Breast epithelium (tissue), 4 donors: ENCODE measurements at regions not wholly inside any gene's neighbourhood (a gene's known extent, or its start where the extent isn't known, plus 50 kb on each side); places are given as distances from the start of the nearest gene placed in this dataset.

Experiments used
- DNase-seq, 2 donors: peaks; one replicate each; pipeline ENCODE4 v3.0.0-alpha.2; 2019; ENCODE audit warnings: low spot score in 2 of 2
- H3K27ac ChIP-seq, 2 donors: fragments of 200-600 bp; sonication (generic) in 1 of 2; one replicate each; pipeline ENCODE4 v1.5.1; 2016 to 2019; ENCODE audit warnings: mild to moderate bottlenecking in 1 of 2
- H3K27me3 ChIP-seq, 2 donors: fragments of 200-600 bp; sonication (generic) in 1 of 2; one replicate each; pipeline versions ENCODE4 v1.5.1 to v1.6.0; 2017 to 2019; ENCODE audit warnings: control low read depth in 1 of 2, mild to moderate bottlenecking in 1 of 2
- H3K36me3 ChIP-seq: fragments of 200-600 bp; one replicate; pipeline ENCODE4 v1.5.1; 2019
- H3K4me1 ChIP-seq, 2 donors: fragments of 200-600 bp; sonication (generic); one replicate each; pipeline ENCODE4 v1.5.1; 2016 to 2019; ENCODE audit warnings: control low read depth in 1 of 2
- H3K4me3 ChIP-seq, 3 donors: fragments of 200-600 bp; sonication (generic); 1 replicate in 2 of 3; 2 replicates in 1 of 3; pipeline ENCODE4 v1.5.1; 2016 to 2019; ENCODE audit warnings: mild to moderate bottlenecking in 3 of 3, moderate library complexity in 2 of 3
- H3K9me3 ChIP-seq, 2 donors: fragments of 200-600 bp; sonication (generic) in 1 of 2; one replicate each; pipeline ENCODE4 v1.5.1; 2016 to 2019; ENCODE audit warnings: control low read depth in 1 of 2
- CTCF ChIP-seq, 3 donors: fragments of 450-650 bp; IDR thresholded peaks; one replicate each; pipeline ENCODE4 v1.5.1; 2016 to 2017; ENCODE audit warnings: antibody characterized with exemption in 3 of 3, mild to moderate bottlenecking in 3 of 3, moderate library complexity in 3 of 3
- POLR2A ChIP-seq: fragments of 450-650 bp; IDR thresholded peaks from one replicate; pipeline ENCODE4 v1.6.1; 2016; ENCODE audit warnings: antibody characterized with exemption, mild to moderate bottlenecking, moderate library complexity
- POLR2AphosphoS5 ChIP-seq, 3 donors: sonication (generic); formaldehyde crosslinking; IDR thresholded peaks; one replicate each; pipeline ENCODE4 v1.6.1; 2017; ENCODE audit warnings: antibody characterized with exemption in 3 of 3
- intact Hi-C: fragments of 100-400 bp; cut with DNase I; formaldehyde crosslinking; loops from one replicate; pipeline ENCODE4 v1.15.1; 2023; ENCODE audit warnings: low total_unique reads

- intact Hi-C loops, result no loop called here
Measured at GRCh38 chr3:18225709-18226108, 199.4 kb downstream of the SATB1 start.

DNA sequence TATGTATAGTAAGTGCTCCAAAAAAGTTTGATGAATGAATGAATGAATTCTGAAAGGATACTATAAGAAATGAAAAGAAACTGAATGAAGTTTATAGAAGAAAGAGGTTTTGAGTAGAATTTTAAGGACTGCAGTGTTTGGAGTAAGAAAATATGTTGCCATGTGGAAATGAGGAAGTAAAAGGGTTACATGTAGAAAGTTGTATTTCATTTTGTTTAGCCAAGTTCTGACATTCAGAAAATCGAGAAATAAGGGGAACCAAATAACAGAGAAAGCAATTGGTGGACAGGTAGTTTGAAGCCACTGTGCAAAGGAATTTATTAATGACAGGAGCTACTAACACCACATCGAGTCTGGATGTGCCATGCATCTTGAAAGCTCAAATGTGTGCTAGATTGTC, 200.7 kb downstream of the SATB1 start:
- TF ChIP-seq POLR2AphosphoS5 (IDR thresholded peaks at IDR 0.05), result no peak
- TF ChIP-seq POLR2A, result no peak
- TF ChIP-seq CTCF (IDR thresholded peaks at IDR 0.05), result no peak
- Histone ChIP-seq H3K27ac (no peak overlapping the region), H3K27me3 (no peaks in the 10 kb centered on the region), H3K4me1 (no peaks in the 10 kb centered on the region), H3K4me3 (no peak overlapping the region), H3K36me3 (no peaks in the 10 kb centered on the region), H3K9me3 (no peaks in the 10 kb centered on the region)
- intact Hi-C loops, result no loop called here
- no peak for DNase-seq

More at GRCh38 chr3:18225709-18226108, 199.4 kb downstream of the SATB1 start:
- H3K4me3 ChIP-seq, result no peak overlapping the region
- H3K36me3 ChIP-seq, result no peaks in the 10 kb centered on the region
- no peak for TF ChIP-seq POLR2A
- TF ChIP-seq CTCF (IDR thresholded peaks at IDR 0.05), result no peak
- TF ChIP-seq POLR2AphosphoS5 (IDR thresholded peaks at IDR 0.05), result no peak
- H3K27me3 ChIP-seq, result no peaks in the 10 kb centered on the region
- no peaks in the 10 kb centered on the region for H3K9me3 ChIP-seq
- no peak for DNase-seq
- H3K4me1 ChIP-seq, result no peaks in the 10 kb centered on the region
- H3K27ac ChIP-seq, result no peak overlapping the region

GRCh38 chr3:18223974-18224373, 201.2 kb downstream of the SATB1 start:
- intact Hi-C loops, result no loop called here
- Histone ChIP-seq H3K27ac (no peak overlapping the region), H3K27me3 (no peaks in the 10 kb centered on the region), H3K4me1 (no peaks in the 10 kb centered on the region), H3K36me3 (no peaks in the 10 kb centered on the region), H3K9me3 (no peaks in the 10 kb centered on the region), H3K4me3 (no peak overlapping the region)
- DNase-seq, result no peak
- TF ChIP-seq POLR2A (no peak), CTCF (IDR thresholded peaks at IDR 0.05) (no peak), POLR2AphosphoS5 (IDR thresholded peaks at IDR 0.05) (no peak)

DNA sequence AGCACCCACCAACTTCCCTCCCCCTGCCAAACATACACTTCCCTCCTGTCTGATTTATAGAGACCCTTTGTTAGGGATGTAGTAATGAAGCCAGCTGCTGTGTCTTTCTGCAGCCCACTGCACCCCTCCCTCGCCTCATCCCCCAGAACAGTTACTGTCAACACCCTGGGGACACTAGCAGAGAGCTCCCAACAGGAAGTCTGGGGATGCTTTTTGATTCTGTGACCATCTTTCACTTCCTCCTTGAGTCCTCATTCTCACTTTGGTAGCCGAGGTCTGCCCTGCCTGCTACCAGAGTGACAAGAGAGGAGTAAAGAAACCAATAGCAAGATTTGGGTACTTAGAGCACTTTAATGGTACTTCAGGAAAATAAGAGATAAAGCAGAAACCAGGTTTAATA, 201.6 kb downstream of the SATB1 start:
- H3K36me3 ChIP-seq, result no peaks in the 10 kb centered on the region
- no peak for TF ChIP-seq CTCF (IDR thresholded peaks at IDR 0.05)
- no peak for TF ChIP-seq POLR2A
- TF ChIP-seq POLR2AphosphoS5 (IDR thresholded peaks at IDR 0.05), result no peak
- no peaks in the 10 kb centered on the region for H3K9me3 ChIP-seq
- no peak for DNase-seq
- H3K4me3 ChIP-seq, result no peak overlapping the region
- intact Hi-C loops, result no loop called here
- H3K4me1 ChIP-seq, result no peaks in the 10 kb centered on the region
- no peak overlapping the region for H3K27ac ChIP-seq
- no peaks in the 10 kb centered on the region for H3K27me3 ChIP-seq

GRCh38 chr3:18222686-18223085, 202.5 kb downstream of the SATB1 start:
- no peak overlapping the region for H3K27ac ChIP-seq
- no peaks in the 10 kb centered on the region for H3K36me3 ChIP-seq
- H3K9me3 ChIP-seq, result no peaks in the 10 kb centered on the region
- no peak overlapping the region for H3K4me3 ChIP-seq
- no peak for DNase-seq
- no peaks in the 10 kb centered on the region for H3K27me3 ChIP-seq
- intact Hi-C loops, result no loop called here
- H3K4me1 ChIP-seq, result no peaks in the 10 kb centered on the region
- TF ChIP-seq CTCF (IDR thresholded peaks at IDR 0.05) (no peak), POLR2A (no peak), POLR2AphosphoS5 (IDR thresholded peaks at IDR 0.05) (no peak)
